Colonic mucosa (tissue), 4 donors: ENCODE measurements at regions not wholly inside any gene's neighbourhood (a gene's known extent, or its start where the extent isn't known, plus 50 kb on each side); places are given as distances from the start of the nearest gene placed in this dataset.
A peak's percentile ranks its signal among the peaks of the same experiment; 100 is the strongest.

Experiments used
- DNase-seq: peaks from one replicate; pipeline ENCODE4 v3.0.0-alpha.2; 2020
- H3K27ac ChIP-seq: fragments of 200-600 bp; one replicate; pipeline ENCODE4 v1.8.0; 2021
- H3K27me3 ChIP-seq: fragments of 200-600 bp; one replicate; pipeline ENCODE4 v1.8.0; 2021
- H3K36me3 ChIP-seq: fragments of 200-600 bp; one replicate; pipeline ENCODE4 v1.8.0; 2021
- H3K4me1 ChIP-seq: fragments of 200-600 bp; one replicate; pipeline ENCODE4 v1.8.0; 2021; ENCODE audit warnings: mild to moderate bottlenecking
- H3K4me3 ChIP-seq: fragments of 200-600 bp; one replicate; pipeline ENCODE4 v1.8.0; 2021
- H3K9ac ChIP-seq, 2 donors: one replicate each; pipeline ENCODE4 v1.7.0; 2013; ENCODE audit warnings: control low read depth in 2 of 2, low read depth in 2 of 2, low read length in 2 of 2
- H3K9me3 ChIP-seq: fragments of 200-600 bp; one replicate; pipeline ENCODE4 v1.8.0; 2021
- intact Hi-C: fragments of 100-400 bp; cut with DNase I; formaldehyde crosslinking; loops from one replicate; pipeline ENCODE4 v1.14.1; 2022
- TF ChIP-seq, protein P1 (sequence below): fragments of 200-600 bp; IDR thresholded peaks from one replicate; pipeline ENCODE4 v1.8.0; 2022; ENCODE audit warnings: antibody characterized with exemption, mild to moderate bottlenecking
- donor health status: healthy.
- donor health status: DM: no; HTN: no; CAD: no.
- donor health status: DM: no; HTN: no; CAD: no.

DNA sequence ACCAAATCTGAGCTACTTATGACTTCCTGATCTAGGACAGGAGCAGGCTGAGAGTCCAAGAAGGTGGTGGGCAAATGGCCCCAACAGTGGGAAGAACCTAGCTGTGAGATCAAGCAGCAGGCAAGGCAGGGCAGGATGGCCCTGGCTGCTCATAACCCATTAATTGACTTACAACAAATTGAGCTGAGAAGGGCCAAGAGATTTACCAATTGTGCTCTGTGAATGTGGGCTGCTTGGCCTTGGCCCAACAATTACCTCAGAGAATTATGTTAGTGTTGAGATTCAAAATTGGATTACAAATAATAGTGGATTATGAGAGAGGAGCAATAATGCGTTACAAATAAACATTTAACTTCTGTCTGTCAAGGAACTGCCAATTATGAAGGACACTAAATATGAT is 956.5 kb downstream of the KCNMA1 start:
- no peak for DNase-seq
- H3K27ac ChIP-seq, result no peak overlapping the region
- H3K9me3 ChIP-seq, result no peaks in the 10 kb centered on the region
- H3K36me3 ChIP-seq, result no peaks in the 10 kb centered on the region
- no peak overlapping the region for H3K9ac ChIP-seq
- H3K4me1 ChIP-seq, result no peaks in the 10 kb centered on the region
- no peaks in the 10 kb centered on the region for H3K27me3 ChIP-seq
- no peak overlapping the region for H3K4me3 ChIP-seq
- TF ChIP-seq, protein P1, sequence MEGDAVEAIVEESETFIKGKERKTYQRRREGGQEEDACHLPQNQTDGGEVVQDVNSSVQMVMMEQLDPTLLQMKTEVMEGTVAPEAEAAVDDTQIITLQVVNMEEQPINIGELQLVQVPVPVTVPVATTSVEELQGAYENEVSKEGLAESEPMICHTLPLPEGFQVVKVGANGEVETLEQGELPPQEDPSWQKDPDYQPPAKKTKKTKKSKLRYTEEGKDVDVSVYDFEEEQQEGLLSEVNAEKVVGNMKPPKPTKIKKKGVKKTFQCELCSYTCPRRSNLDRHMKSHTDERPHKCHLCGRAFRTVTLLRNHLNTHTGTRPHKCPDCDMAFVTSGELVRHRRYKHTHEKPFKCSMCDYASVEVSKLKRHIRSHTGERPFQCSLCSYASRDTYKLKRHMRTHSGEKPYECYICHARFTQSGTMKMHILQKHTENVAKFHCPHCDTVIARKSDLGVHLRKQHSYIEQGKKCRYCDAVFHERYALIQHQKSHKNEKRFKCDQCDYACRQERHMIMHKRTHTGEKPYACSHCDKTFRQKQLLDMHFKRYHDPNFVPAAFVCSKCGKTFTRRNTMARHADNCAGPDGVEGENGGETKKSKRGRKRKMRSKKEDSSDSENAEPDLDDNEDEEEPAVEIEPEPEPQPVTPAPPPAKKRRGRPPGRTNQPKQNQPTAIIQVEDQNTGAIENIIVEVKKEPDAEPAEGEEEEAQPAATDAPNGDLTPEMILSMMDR, result no peak
- intact Hi-C loops, result no loop called here

DNA sequence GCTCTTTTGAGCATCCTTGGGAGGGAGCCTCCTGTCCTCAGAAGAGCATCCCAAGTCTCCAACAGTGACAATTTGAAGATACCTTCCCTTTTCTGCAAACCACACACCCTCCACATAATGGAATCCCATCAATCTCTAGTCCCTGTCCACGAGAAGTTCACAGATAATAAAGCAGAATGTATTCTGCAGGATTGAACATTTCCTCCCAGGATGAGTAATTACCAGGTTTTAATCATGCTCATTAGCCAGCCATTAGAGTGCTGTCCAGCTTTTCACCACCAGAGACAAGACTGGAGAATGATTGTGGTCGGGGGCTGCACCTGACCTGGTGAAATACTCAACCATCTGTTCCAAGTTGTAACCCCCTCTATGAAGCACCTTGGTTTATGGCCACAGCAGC is 958.6 kb downstream of the KCNMA1 start:
- H3K36me3 ChIP-seq, result no peaks in the 10 kb centered on the region
- TF ChIP-seq, protein P1, result no peak
- no peaks in the 10 kb centered on the region for H3K27me3 ChIP-seq
- H3K9me3 ChIP-seq, result no peaks in the 10 kb centered on the region
- H3K4me1 ChIP-seq, result no peaks in the 10 kb centered on the region
- intact Hi-C loops, result no loop called here
- no peak overlapping the region for H3K9ac ChIP-seq
- DNase-seq, result no peak
- H3K27ac ChIP-seq, result no peak overlapping the region
- H3K4me3 ChIP-seq, result no peak overlapping the region

DNA sequence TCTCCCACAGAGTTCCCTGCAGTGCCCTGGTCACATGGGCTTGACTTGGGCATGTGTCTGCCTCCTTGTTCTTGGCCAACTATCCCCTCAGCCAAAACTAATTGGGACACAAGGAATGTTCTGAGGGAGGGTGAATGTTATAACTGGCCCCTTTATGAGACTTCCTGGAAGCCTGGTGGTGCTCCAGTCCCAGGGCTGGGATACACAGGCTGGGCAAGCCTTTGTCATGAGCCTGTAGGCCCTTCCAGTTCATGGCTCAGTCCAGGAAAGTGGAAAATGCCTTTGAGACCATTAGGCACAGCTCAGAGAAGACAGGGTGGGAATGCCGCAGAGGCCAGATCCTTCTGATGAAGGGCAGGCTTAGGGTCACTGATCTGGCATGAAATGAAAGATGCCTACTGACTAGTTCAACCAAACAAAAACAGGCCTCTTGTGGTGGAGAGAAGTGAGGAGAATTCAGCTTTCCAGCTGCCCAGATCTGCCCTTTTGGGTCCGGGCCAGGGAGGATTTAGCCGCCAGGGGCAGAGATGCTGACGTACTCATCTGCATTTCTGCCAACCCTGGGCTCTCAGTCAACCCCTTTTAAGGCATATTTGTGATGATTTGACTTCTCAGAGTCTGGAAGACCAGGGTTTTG is 961.5 kb downstream of the KCNMA1 start:
- Histone ChIP-seq H3K9ac (no peak overlapping the region), H3K36me3 (no peaks in the 10 kb centered on the region), H3K9me3 (no peaks in the 10 kb centered on the region), H3K4me3 (no peak overlapping the region), H3K27ac (no peak overlapping the region), H3K27me3 (no peaks in the 10 kb centered on the region), H3K4me1 (no peaks in the 10 kb centered on the region)
- DNase-seq, result peak; percentile 22
- TF ChIP-seq, protein P1, result no peak
- intact Hi-C loops, result no loop called here

DNA sequence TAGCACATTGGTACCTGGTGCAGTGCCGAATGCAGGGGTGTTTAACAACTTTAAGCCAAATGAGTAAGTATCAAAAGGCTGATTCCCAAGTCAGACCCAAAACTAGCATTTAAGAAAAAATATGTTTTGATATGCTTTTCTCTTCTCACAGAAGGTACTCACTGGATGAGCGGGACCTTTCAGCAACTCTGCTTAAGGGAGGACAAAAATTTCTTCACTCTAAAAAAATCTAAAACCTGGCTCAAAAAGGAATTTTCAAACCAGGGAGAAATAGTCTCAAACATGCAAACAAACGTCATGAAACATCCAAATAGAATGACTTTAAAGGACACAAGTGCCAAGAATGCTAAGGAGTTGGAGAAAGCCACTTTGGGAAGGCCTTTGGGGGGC is 962.1 kb downstream of the KCNMA1 start:
- no peak overlapping the region for H3K9ac ChIP-seq
- no peaks in the 10 kb centered on the region for H3K4me1 ChIP-seq
- no peaks in the 10 kb centered on the region for H3K9me3 ChIP-seq
- H3K4me3 ChIP-seq, result no peak overlapping the region
- intact Hi-C loops, result no loop called here
- DNase-seq, result no peak
- no peaks in the 10 kb centered on the region for H3K36me3 ChIP-seq
- H3K27me3 ChIP-seq, result no peaks in the 10 kb centered on the region
- no peak overlapping the region for H3K27ac ChIP-seq
- TF ChIP-seq, protein P1, result no peak

DNA sequence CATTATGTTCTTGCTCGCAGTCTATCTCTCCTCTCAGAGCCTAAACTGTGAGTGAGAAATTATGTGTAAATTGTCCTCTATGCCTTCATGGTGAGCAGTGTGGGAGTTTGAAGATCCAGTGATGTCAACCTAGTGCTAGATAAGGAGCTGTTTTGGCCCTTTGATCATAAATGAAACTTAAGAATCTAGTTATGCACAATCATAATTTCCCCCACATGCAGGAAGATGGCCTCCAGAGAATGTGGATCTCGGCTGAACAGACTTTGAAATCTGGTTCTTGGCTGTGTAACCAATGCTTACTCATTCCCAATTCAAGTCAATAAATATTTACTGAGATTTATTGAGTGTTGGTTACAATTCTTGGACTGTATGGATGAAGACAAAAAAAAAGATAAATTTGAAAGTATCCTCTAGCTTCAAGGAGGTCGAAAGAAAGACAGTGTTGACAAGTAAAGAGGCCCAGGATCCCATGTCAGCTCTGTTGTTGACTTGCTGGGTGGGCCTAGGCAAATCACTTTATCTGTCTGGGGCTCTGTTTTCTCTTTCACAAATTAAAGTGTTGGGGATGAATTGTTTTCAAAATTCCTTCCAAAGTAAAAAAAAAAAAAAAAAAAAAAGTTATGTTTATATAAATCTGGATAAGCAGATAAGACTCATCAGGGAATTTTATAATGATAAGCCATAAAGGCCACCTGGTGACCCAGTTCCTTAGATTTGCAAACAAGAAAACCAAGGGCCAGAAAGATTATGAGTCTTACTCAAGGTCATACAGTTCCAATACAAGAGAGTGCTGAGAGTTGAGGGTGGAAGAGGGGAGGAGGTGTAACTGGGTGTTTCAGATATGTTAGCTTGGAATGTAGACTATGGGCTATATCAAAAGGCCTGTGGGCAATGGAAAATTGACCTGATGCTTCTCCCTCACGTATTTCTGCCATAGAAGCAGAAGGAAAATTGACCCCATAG is 969.9 kb downstream of the KCNMA1 start:
- no peaks in the 10 kb centered on the region for H3K9me3 ChIP-seq
- H3K36me3 ChIP-seq, result no peaks in the 10 kb centered on the region
- DNase-seq, result no peak
- H3K4me3 ChIP-seq, result no peak overlapping the region
- no peak overlapping the region for H3K27ac ChIP-seq
- TF ChIP-seq, protein P1, result no peak
- intact Hi-C loops, result no loop called here
- no peaks in the 10 kb centered on the region for H3K27me3 ChIP-seq
- H3K9ac ChIP-seq, result no peak overlapping the region
- no peaks in the 10 kb centered on the region for H3K4me1 ChIP-seq
